ENCODE measurements at regions not wholly inside any gene's neighbourhood (a gene's known extent, or its start where the extent isn't known, plus 50 kb on each side); places are given as distances from the start of the nearest gene placed in this dataset.
"Not testable (repeated sequence)": the region's sequence is repeated elsewhere in the genome, so short reads cannot be mapped to it uniquely, and the experiment has no call there.

DNA sequence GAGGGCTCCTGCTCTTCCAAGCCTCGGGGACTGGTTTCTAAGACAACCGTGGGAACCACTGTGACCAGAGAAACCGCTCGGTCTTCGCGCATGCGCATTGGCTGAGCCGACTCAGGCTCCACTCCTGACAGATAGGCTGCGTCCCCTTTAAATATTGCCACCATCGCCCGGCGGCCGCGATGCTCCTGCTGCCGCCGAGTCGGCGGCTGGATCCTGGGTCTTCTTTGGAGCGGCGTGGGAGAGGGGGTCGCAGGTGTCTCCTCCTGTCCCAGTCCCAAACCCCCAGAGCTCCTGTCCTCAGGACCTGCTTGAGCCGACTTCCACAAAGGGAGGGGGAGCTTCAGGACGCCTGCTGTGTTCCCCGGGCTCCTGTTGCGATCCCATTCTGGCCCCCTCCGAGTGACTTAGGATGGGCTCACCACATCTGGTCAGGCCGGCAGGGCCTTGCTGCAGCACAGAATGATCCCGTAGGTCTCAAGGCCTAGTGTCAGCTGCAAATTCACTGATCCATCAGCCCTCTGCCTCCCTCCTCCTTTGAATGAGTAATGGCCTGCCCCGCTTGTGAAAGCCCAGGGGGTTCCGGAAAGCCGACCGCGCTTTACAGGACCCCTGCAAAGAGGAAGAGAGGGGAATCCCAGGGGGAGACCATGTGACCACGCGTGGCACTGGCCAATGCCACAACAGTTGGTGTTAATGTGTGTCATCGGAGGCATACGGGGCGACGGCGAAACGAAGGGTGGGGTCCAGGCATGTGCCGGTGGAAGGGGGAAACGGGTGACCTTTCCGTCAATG is 683.2 kb upstream of the TPTE start:
- CTCF ChIA-PET, result no interaction called here
- intact Hi-C loops (cut with micrococcal nuclease), result no loop called here
- Mint-ChIP-seq H3K27ac (no peak overlapping the region), H3K36me3 (ENCODE audit: low read depth) (no peaks in the 10 kb centered on the region), H3K4me3 (no peak overlapping the region), H3K4me1 (no peaks in the 10 kb centered on the region), H3K27me3 (no peaks in the 10 kb centered on the region), H3K9me3 (peaks cover 18% of the 10 kb centered on the region)
- DNase-seq (no peak), ATAC-seq (ENCODE audit: low read depth) (no peak)
- POLR2A ChIA-PET, result no interaction called here
- TF ChIP-seq, protein P1, sequence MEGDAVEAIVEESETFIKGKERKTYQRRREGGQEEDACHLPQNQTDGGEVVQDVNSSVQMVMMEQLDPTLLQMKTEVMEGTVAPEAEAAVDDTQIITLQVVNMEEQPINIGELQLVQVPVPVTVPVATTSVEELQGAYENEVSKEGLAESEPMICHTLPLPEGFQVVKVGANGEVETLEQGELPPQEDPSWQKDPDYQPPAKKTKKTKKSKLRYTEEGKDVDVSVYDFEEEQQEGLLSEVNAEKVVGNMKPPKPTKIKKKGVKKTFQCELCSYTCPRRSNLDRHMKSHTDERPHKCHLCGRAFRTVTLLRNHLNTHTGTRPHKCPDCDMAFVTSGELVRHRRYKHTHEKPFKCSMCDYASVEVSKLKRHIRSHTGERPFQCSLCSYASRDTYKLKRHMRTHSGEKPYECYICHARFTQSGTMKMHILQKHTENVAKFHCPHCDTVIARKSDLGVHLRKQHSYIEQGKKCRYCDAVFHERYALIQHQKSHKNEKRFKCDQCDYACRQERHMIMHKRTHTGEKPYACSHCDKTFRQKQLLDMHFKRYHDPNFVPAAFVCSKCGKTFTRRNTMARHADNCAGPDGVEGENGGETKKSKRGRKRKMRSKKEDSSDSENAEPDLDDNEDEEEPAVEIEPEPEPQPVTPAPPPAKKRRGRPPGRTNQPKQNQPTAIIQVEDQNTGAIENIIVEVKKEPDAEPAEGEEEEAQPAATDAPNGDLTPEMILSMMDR (IDR thresholded peaks at IDR 0.05), result no peak

DNA sequence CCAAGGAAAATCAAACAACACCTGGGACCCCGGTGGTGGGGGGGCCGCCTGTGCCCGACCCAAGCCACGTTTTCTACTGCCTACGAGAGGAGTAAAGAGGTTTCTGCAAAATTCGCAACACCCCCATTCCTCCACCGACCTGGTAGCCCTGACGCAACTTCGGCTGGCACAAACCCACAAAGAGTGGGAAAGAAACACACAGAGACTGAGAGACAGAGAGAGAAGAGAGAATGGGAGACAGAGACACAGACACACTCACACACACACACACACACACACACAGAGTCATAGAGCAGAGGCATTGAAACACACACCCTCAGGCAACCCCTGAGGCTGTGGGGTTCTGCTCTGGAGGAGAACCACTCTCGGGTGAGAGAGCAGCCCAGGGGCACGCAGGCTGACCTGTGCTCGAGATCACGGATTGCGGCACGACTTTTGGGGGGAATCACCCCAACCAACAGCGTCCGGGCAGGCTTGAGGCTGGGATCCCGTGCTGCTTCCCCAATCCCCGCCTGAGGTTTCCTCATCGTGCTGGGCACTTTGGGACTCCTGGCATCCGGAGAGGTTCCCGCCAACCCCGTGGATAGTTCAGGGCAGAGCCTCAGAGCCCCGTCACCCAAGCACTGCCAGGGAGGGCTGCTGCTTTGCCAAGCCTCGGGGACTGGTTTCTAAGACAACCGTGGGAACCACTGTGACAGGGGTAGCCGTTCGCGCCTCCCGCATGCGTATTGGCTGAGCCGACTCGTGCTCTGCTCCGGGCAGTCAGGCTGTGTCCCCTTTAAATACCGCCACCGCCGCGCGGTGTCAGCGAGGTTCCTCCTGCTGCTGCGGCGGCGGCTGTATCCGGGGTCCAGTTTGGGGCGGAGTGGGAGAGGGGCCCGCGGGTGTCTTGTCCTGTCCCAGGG is 682.4 kb upstream of the TPTE start:
- Mint-ChIP-seq H3K4me3 (no peak overlapping the region), H3K4me1 (no peaks in the 10 kb centered on the region), H3K27ac (no peak overlapping the region), H3K9me3 (peaks cover 18% of the 10 kb centered on the region), H3K27me3 (no peaks in the 10 kb centered on the region), H3K36me3 (ENCODE audit: low read depth) (no peaks in the 10 kb centered on the region)
- intact Hi-C loops (cut with micrococcal nuclease), result no loop called here
- TF ChIP-seq, protein P1 (IDR thresholded peaks at IDR 0.05), result no peak
- ChIA-PET CTCF (no interaction called here), POLR2A (no interaction called here)
- ATAC-seq (ENCODE audit: low read depth) (no peak), DNase-seq (no peak)

DNA sequence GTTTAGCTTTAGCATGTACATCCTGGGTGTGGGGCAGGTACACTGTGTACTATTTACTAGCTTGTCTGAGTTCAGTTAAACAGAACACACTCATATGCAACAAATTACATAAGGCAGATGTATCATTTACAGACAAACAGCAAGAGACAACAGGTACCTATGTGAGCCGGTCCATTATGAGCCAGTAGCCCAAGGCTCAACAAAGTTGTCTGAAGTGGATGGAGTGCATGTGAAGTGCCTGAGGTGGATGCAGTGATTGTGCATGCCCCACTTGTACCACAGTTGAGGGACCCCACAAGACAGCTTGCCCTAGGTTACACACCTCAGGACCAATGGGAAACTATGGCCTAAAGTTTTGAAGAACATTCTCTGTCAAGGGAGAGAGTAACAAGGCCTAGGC is 677.3 kb upstream of the TPTE start:
- POLR2A ChIA-PET; H3K4me3 Mint-ChIP-seq; intact Hi-C loops (cut with micrococcal nuclease); H3K27me3 Mint-ChIP-seq; H3K4me1 Mint-ChIP-seq; DNase-seq; H3K36me3 Mint-ChIP-seq (ENCODE audit: low read depth); H3K27ac Mint-ChIP-seq; CTCF ChIA-PET; ATAC-seq (ENCODE audit: low read depth): not testable (repeated sequence)
- H3K9me3 Mint-ChIP-seq, result peaks cover 15% of the 10 kb centered on the region

DNA sequence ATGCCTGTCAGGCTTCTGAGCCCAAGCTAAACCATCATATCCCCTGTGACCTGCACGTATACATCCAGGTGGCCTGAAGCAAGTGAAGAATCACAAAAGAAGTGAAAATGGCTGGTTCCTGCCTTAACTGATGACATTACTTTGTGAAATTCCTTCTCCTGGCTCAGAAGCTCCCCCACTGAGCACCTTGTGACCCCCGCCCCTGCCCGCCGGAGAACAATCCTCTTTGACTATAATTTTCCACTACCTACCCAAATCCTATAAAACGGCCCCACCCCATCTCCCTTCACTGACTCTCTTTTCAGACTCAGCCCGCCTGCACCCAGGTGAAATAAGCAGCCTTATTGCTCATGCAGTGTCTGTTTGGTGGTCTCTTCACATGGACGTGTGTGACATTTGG is 673.9 kb upstream of the TPTE start:
- H3K27ac Mint-ChIP-seq; H3K4me1 Mint-ChIP-seq; H3K9me3 Mint-ChIP-seq; H3K27me3 Mint-ChIP-seq; POLR2A ChIA-PET; CTCF ChIA-PET; intact Hi-C loops (cut with micrococcal nuclease); H3K36me3 Mint-ChIP-seq (ENCODE audit: low read depth); ATAC-seq (ENCODE audit: low read depth); H3K4me3 Mint-ChIP-seq; DNase-seq: not testable (repeated sequence)

DNA sequence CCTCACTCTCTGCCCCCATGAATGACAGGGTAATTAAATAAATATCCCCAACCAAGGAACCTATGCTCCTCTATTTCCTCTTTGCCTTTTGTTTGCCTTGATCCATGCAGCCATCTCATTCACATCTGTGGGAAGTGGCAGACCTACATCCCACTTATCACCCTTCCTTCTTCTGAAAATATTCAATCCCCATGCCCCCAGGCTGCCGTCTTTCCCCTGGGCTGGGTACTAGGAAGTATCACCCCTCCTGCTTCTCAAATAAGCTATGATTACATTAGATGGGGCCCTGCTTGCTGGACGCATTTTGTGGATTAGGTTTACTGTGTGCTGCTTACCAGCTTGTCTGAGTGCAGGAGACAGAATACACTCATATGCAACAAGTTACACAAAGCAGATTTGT is 670.2 kb upstream of the TPTE start:
- intact Hi-C loops (cut with micrococcal nuclease); CTCF ChIA-PET; ATAC-seq (ENCODE audit: low read depth); H3K4me1 Mint-ChIP-seq; POLR2A ChIA-PET; H3K36me3 Mint-ChIP-seq (ENCODE audit: low read depth); H3K9me3 Mint-ChIP-seq; H3K27me3 Mint-ChIP-seq; DNase-seq; H3K4me3 Mint-ChIP-seq; H3K27ac Mint-ChIP-seq: not testable (repeated sequence)

GRCh38 chr21:9851695-9852094 is 669.7 kb upstream of the TPTE start:
- H3K27ac Mint-ChIP-seq; ATAC-seq (ENCODE audit: low read depth); intact Hi-C loops (cut with micrococcal nuclease); H3K4me3 Mint-ChIP-seq; H3K36me3 Mint-ChIP-seq (ENCODE audit: low read depth); H3K4me1 Mint-ChIP-seq; CTCF ChIA-PET; H3K27me3 Mint-ChIP-seq; H3K9me3 Mint-ChIP-seq; DNase-seq; POLR2A ChIA-PET: not testable (repeated sequence)

DNA sequence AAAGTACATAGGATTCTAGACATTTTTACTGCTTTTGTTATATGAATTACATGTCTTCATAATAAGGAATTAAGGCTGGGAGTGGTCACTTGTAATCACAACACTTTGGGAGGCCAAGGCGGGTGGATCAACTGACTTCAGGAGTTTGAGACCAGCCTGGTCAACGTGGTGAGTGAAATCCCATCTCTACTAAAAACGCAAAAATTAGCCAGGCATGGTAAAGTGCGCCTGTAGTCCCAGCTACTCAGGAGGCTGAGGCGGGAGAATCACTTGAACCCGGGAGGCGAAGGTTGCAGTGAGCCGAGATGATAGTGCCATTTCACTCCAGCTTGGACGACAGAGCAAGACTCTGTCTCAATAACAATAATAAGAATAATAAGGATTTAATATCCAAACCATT is 663.8 kb upstream of the TPTE start:
- H3K36me3 Mint-ChIP-seq (ENCODE audit: low read depth); DNase-seq; POLR2A ChIA-PET; intact Hi-C loops (cut with micrococcal nuclease); ATAC-seq (ENCODE audit: low read depth); H3K4me3 Mint-ChIP-seq; H3K4me1 Mint-ChIP-seq; H3K27ac Mint-ChIP-seq; CTCF ChIA-PET; H3K27me3 Mint-ChIP-seq: not testable (repeated sequence)
- H3K9me3 Mint-ChIP-seq, result peaks cover 17% of the 10 kb centered on the region

DNA sequence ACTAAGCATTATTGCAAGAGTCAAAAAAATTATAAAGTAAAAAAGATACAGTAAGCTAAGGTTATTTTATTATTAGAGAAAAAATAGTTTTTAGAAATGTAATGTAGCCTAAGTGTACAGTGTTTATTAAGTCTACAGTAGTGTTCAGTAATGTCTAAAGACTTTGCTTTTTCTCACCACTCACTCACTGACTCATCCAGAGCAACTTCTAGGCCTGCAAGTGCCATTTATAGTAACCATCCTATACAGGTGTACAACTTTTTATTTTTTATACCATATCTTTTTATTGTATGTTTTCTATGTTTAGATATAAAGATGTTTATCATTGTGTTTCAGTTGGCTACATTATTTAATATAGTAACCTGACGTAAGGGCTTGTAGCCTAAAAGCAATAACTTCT is 661.5 kb upstream of the TPTE start:
- DNase-seq; H3K27ac Mint-ChIP-seq; H3K4me3 Mint-ChIP-seq; H3K27me3 Mint-ChIP-seq; H3K4me1 Mint-ChIP-seq; intact Hi-C loops (cut with micrococcal nuclease); ATAC-seq (ENCODE audit: low read depth); CTCF ChIA-PET; POLR2A ChIA-PET; H3K36me3 Mint-ChIP-seq (ENCODE audit: low read depth): not testable (repeated sequence)
- H3K9me3 Mint-ChIP-seq, result peaks cover 28% of the 10 kb centered on the region

DNA sequence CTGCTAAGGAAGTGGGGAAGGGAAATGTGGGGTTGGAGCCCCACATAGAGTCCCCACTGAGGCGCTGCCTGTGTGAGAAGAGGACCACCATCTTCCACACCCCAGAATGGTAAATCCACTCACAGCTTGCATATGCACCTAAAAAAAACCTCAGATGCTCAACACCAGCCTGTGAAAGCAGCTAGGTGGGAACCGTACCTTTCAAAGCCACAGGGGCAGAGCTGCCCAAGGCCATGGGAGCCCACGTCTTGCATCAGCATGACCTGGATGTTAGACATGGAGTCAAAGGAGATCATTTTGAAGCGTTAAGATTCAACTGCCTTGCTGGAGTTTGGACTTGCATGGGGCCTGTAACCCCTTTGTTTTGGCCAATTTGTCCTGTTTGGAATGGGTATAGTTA is 658.9 kb upstream of the TPTE start:
- POLR2A ChIA-PET; ATAC-seq (ENCODE audit: low read depth); H3K4me3 Mint-ChIP-seq; H3K27ac Mint-ChIP-seq; intact Hi-C loops (cut with micrococcal nuclease); H3K36me3 Mint-ChIP-seq (ENCODE audit: low read depth); DNase-seq; CTCF ChIA-PET; H3K4me1 Mint-ChIP-seq; H3K27me3 Mint-ChIP-seq: not testable (repeated sequence)
- peaks cover 23% of the 10 kb centered on the region for H3K9me3 Mint-ChIP-seq

DNA sequence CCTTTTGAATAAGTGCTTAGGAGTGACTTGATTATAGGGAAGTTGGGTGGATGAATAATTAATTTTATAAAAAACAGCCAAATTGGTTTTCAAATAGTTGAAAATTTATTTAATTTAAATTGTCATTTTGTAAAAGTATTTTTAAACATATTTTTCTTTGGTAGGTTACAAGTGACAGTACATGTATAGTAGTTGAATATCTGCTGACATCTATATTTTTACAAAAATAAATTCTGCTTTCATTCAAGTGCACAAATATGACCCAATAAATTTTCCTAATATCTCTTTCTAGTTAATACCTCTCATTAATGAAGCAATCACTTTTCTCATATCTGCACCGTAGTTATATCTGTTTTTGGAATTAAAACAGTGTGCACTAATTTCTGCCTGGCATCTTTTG is 653.6 kb upstream of the TPTE start:
- H3K36me3 Mint-ChIP-seq (ENCODE audit: low read depth); POLR2A ChIA-PET; intact Hi-C loops (cut with micrococcal nuclease); H3K27me3 Mint-ChIP-seq; ATAC-seq (ENCODE audit: low read depth); CTCF ChIA-PET; H3K4me3 Mint-ChIP-seq; H3K27ac Mint-ChIP-seq; DNase-seq; H3K4me1 Mint-ChIP-seq: not testable (repeated sequence)
- H3K9me3 Mint-ChIP-seq, result peaks cover 20% of the 10 kb centered on the region
